OCI-LY3 (cell line): ENCODE measurements at regions not wholly inside any gene's neighbourhood (a gene's known extent, or its start where the extent isn't known, plus 50 kb on each side); places are given as distances from the start of the nearest gene placed in this dataset.

Experiments used
- EZH2phosphoT487 ChIP-seq: fragments of 200-600 bp; shearing (Covaris generic); IDR thresholded peaks from 2 replicates; pipeline ENCODE4 v1.6.1; 2018; ENCODE audit warnings: antibody characterized with exemption, mixed run types, low read depth
- TF ChIP-seq, protein P1 (sequence below): fragments of 200-600, 300-600 bp; sonication (generic); IDR thresholded peaks from 2 replicates; pipeline ENCODE4 v1.5.1; 2014; ENCODE audit warnings: antibody characterized with exemption, low read length, low read depth

DNA sequence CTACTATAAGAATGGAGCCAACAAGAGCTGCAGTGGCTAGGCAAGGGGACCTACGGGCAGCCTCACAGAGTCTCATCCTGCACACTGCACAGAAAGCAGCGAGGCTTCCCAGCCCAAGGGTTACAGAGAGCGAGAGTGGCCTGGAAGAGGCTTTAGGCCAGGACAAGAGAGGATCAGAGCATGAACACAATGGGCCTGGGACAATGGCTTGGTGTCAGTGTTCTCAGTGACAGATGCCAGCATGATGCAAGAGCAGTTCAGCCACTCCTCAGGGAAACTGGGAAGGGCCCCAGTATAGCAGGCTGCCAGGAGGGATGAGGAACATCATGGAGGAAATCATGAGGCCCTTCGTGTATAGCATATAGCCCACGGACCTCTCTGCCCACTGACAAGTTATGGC lies 108.0 kb downstream of the NUS1 start:
- TF ChIP-seq EZH2phosphoT487 = no peak
- TF ChIP-seq, protein P1, sequence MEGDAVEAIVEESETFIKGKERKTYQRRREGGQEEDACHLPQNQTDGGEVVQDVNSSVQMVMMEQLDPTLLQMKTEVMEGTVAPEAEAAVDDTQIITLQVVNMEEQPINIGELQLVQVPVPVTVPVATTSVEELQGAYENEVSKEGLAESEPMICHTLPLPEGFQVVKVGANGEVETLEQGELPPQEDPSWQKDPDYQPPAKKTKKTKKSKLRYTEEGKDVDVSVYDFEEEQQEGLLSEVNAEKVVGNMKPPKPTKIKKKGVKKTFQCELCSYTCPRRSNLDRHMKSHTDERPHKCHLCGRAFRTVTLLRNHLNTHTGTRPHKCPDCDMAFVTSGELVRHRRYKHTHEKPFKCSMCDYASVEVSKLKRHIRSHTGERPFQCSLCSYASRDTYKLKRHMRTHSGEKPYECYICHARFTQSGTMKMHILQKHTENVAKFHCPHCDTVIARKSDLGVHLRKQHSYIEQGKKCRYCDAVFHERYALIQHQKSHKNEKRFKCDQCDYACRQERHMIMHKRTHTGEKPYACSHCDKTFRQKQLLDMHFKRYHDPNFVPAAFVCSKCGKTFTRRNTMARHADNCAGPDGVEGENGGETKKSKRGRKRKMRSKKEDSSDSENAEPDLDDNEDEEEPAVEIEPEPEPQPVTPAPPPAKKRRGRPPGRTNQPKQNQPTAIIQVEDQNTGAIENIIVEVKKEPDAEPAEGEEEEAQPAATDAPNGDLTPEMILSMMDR = no peak
